ENCODE measurements at regions not wholly inside any gene's neighbourhood (a gene's known extent, or its start where the extent isn't known, plus 50 kb on each side); places are given as distances from the start of the nearest gene placed in this dataset.
"Not testable (repeated sequence)": the region's sequence is repeated elsewhere in the genome, so short reads cannot be mapped to it uniquely, and the experiment has no call there.

DNA sequence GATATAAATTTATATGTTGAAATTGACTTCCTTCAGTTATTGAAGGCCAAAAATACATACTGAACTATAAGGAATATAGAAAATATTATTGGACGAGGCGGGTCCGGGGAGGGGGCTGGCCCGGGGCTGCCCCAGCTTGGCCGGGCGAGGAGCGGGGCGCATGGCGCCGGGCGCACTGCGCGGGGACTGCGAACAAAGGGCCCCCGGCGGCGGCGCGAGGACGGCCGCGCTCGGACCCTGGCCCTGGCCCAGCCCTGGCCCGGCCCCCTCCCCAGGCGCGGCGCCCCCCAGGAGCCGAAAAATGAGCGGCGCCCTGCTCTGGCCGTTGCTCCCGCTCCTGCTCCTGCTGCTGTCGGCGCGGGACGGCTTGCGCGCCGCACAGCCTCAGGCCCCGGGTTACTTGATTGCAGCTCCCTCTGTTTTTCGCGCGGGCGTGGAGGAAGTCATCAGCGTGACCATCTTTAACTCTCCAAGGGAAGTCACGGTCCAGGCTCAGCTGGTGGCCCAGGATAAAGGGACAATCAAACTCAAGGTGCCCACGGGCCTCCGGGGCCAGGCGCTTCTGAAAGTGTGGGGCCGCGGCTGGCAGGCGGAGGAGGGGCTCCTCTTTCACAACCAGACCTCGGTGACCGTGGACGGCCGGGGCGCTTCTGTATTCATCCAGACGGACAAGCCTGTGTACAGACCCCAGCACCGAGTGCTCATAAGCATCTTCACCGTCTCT, 1247.6 kb upstream of the PHF14 start:
- not testable (repeated sequence) for DNase-seq

DNA sequence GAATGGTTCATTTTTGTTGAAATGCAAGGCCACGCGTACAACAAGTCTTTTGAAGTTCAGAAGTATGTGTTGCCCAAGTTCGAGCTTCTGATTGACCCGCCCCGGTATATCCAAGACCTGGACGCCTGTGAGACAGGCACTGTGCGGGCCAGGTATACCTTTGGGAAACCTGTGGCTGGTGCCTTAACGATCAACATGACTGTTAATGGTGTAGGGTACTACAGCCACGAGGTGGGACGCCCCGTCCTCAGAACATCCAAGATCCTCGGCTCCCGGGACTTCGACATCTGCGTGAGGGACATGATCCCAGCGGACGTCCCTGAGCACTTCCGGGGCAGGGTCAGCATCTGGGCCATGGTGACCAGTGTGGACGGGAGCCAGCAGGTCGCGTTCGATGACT, 1246.9 kb upstream of the PHF14 start:
- DNase-seq, result not testable (repeated sequence)

DNA sequence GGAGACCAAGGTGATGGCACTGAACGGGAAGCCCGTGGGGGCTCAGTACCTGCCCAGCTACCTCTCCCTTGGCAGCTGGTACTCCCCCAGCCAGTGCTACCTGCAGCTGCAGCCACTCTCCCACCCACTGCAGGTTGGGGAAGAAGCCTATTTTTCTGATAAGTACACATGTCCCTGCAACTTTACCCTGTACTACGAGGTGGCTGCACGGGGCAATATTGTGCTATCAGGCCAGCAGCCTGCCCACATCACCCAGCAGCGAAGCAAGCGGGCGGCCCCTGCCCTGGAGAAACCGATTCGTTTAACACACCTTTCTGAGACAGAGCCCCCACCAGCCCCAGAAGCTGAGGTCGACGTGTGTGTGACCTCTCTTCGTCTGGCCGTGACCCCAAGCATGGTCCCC, 1246.2 kb upstream of the PHF14 start:
- not testable (repeated sequence) for DNase-seq

DNA sequence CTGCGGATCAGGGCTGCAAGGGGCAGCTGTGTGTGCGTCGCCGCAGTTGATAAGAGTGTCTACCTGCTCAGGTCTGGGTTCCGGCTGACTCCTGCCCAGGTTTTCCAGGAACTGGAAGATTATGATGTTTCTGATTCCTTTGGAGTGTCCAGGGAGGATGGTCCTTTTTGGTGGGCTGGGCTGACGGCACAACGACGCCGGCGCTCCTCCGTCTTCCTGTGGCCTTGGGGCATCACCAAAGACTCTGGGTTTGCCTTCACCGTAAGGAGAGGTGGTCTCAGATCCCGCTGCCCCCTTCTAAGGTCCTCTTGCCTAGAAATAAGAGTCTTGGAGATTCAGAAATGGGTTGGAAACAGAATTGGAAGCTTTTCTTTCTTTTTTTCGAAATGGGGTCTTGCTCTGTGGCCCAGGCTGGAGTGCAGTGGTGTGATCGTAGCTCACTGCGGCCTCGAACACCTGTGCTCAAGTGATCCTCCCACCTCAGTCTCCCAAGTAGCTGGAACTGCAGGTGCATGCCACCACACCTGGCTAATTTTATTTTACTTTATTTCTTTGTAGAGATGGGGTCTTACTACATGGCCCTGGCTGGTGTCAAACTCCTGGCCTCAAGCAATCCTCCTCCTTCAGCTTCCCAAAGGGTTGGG, 1245.5 kb upstream of the PHF14 start:
- not testable (repeated sequence) for DNase-seq

GRCh38 chr7:9752033-9752432, 1221.6 kb upstream of the PHF14 start:
- no peak for DNase-seq

DNA sequence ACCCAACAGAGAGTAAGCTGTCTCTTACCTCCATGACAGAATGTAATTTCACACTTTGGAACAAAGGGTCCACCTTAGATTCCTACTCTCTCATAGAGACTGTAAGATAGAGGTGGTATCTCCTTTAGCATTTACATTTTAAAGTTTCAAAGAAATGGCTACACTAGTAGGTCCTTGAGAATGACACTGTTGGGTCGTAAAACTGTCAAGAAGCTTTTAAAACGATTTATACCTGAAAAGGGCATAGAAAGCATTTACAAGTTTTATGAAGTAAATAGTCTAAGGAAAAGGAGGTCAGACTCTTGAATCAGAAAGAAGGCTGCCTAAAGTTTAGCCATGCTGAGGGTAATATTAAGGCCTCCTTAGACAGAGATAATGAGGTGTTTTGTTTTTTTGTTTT, 1212.4 kb upstream of the PHF14 start:
- DNase-seq, result no peak

GRCh38 chr7:9776900-9777299, 1196.8 kb upstream of the PHF14 start:
- no peak for DNase-seq

DNA sequence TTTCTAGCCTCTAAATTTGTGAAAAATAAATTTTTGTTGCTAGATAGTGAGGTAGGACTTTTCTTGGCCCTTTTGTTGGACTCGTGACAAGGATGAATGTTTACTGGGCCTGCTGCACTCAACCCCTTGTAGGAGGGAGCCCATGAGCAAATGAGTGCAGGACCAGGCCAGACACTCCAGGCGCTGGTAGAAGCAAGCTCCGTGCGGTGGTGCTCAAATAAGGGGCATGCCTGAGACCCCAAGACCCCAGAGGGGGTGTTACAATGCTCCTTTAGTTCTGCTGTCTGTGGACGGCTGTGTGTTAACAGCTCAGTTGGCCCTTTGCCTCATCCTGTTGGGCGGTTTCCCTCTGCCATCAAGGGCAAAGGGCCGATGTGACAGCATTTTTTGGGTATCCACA, 1195.3 kb upstream of the PHF14 start:
- no peak for DNase-seq

DNA sequence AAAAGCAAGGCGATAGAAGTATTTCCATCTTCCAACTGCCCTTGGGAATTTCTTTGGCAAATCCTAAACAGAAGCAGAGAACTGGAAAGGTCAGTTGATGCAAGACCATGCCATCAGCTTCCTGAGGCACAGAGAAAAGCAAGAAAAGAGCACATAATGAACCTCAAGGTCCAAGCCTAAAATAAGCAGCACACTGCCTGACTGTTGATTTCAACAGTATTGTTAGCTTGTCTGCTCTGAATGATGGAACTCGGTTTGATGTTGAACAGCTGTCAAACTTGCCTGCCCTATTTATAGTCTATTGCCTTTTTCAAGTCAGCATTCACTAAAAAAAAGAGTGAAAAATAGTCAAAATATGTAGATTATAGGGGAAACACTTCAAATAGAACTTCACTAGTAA, 1192.0 kb upstream of the PHF14 start:
- DNase-seq, result no peak

GRCh38 chr7:9782275-9782674, 1191.4 kb upstream of the PHF14 start:
- no peak for DNase-seq

DNA sequence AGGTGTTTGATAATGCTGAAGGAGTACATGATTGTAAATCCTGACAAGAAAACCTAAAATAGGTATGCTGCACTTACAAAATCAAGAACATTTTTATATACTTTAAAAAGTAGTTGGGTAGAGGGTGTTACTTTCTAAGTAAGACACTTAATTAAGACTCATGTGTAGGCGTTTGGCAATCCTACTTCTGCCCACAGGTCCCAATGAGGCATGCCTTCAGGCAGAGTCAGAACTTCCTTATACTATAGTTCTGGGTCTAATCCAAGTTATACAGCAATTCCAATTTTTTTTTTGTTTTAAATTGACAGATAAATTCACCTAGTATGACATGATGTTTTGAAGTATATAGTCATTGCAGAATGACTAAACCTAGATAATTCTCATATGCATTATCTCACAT, 1188.5 kb upstream of the PHF14 start:
- no peak for DNase-seq

DNA sequence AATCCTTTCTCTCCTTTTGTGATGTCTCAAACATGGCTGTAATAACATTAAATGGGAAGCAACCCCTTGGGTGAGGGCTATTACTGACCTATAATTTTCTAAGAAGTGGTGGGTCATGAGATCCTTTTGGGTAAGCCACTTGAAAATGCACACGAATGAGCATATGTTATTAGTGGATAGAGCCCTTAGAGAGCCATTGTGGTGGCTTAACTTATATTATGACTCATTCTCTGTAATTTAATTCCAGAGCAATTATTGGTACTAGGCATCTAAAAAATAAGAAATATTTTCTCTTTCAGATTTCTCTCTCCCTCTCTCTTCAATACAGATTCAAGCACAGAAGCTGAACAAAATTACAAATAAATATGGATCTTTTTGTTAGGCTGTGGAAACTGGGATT, 1177.4 kb upstream of the PHF14 start:
- DNase-seq, result no peak

DNA sequence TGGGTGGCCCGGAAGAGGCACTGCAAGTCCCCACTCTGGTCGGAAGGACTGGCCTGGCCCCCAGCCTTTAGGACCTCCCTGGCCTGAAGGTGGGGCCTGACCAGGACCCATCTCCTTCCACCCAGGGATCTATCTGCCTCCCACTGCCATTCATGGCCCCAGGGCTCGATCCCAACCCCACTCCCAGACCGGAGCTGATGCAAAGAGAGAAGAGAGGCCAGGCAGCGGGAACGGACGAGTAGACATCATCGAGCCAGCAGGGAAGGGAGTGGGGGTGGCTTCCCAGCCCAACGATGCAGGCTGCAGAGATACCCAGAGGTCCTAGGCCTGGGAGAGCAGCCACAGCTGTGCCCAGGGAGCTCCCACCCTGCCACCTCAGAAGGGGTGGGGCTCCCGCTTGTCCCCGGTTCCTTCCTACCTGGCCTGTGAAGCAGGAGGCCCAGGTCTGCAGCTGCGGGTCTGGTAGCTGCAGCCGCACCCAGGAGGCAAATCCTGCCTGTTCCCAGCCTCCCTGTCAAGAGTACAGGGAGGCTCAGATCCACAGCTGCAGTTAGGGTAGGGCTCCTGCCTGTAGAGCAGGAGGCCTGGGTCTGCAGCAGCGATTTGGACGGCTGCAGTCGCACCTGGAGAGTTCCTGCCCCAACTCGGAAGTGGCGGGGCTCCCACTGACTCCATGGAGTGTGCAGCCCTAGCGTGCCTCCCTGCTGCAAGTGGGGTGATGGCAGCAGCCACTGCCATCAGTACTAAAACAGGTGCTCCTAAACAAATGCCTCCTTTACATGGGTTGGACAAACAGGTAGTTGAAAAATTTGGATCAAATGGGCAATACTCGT, 1151.0 kb upstream of the PHF14 start:
- DNase-seq, result no peak

DNA sequence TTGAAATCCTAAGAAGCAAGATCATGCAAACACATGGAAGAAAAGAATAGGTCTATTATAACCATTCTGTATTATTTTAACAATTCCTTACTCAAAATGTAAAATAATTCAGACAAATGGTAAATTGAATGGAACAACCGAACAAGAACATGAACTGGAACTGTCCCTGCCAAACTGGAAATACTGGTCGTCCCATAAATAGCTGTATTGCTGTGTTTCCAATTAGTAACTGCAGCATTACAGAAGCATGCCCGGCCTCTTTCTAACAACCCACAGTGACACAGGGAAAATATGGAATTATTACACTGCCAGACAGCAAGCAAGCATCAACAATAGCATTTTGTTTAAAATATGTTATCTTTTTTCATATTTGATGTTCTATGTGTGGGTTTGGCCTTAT, 1138.5 kb upstream of the PHF14 start:
- DNase-seq, result no peak

DNA sequence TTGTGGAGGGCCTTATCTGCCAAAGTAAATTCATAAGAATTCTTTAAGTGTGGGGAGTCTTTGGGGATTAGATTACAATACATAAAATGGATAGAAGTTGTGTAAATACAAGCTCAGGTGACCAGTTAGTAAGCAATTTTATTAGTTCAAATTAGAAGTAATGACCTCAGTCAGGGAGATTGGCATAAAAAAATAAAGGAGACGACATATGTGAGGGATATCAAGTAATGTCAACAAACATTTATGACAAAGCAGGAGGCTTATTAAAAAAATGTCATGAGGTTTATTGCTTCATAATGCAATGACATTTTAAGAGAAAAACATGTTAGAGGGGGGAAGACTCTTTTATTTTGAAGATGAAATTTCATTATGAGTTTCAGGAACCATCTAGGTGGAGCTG, 1137.0 kb upstream of the PHF14 start:
- DNase-seq, result no peak

GRCh38 chr7:9842301-9842700, 1131.4 kb upstream of the PHF14 start:
- no peak for DNase-seq

- no peak for DNase-seq
Measured at GRCh38 chr7:9846902-9847301, 1126.8 kb upstream of the PHF14 start.

GRCh38 chr7:9854605-9855004, 1119.1 kb upstream of the PHF14 start:
- no peak for DNase-seq

- DNase-seq, result no peak
Measured at GRCh38 chr7:9856668-9857067, 1117.0 kb upstream of the PHF14 start.

DNA sequence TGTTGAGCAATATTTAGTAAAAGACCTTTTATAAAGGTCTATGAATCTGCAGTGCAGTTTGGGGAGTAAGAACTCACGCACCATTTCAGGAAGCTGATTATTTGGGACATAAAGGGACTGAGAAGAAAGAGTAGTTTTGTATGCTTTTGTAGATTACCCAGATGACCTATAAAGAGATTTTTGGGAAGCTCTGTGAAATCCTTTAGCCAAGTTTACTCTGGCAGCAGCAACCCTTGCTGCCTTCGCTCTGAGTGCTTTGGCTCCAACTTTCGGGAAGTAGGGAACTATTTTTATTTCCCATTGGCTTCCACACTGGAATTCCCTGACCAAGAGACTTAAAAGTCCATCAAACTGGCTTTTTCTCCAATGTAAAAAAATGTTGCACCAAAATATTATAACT, 1110.1 kb upstream of the PHF14 start:
- no peak for DNase-seq

DNA sequence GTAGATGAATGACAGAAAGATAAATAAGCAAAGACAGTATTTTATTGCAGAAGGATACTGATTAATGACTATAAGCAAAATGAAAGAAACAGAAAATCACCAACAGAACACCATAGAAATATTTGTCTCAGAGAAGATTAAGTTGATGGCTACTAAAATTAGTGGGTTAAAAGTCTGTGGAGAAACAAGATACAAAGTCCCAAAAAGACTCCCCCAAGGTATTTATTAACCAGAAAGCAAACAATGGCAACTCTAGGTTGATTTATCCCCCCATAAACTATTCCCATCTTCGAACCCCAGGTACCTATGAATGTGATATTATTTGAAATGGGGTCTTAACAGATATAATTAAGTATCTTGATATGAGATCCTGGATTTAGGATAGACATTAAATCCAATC, 1104.5 kb upstream of the PHF14 start:
- no peak for DNase-seq

- DNase-seq, result no peak
Measured at GRCh38 chr7:9869566-9869965, 1104.1 kb upstream of the PHF14 start.

DNA sequence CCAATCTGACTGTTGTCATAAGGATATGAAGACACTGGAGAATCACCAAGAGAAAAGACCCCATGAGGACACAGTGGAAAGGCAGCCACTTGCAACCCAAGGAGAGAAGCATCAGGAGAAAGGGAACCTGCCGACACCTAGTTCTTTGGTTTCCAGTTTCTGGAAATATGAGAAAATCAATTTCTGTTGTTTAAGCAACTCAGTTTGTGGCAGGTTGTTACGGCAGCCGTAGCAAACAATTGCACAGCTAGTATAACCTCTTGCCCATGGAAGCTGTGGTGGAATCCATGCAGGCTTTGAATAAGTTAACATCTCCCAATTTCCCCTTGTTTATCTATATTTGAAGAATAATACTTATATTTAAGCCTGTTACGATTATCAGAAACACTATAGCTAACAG, 1103.0 kb upstream of the PHF14 start:
- DNase-seq, result no peak

DNA sequence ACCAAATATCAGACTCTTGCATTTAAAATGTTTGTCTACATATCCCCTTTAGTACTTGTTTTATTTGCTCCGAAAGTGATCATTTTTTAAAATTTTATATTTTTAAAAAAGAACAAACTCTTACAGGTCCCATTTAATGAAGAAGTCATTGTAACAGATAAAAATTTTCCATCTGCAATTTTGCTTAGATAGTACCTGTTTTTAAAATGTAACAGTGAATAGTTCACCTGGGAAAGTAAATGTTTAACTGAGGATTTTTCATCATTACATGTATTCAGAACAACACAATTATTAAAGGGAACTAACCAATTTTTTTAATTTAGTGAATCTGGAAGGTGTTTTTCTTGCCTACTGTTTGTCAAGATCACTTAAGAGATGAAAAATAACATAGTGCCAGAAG, 1099.5 kb upstream of the PHF14 start:
- DNase-seq, result no peak

All from CD4-positive, alpha-beta T cell treated with Interleukin-15 for 1 hour (primary cell).